ENCODE measurements at regions not wholly inside any gene's neighbourhood (a gene's known extent, or its start where the extent isn't known, plus 50 kb on each side); places are given as distances from the start of the nearest gene placed in this dataset.

- no peak for TF ChIP-seq CTCF (IDR thresholded peaks at IDR 0.05; ENCODE audit: low read depth, low read length)
- TF ChIP-seq MYC (IDR thresholded peaks at IDR 0.05; ENCODE audit: low read depth, low read length): no peak
- TF ChIP-seq POLR2A (IDR thresholded peaks at IDR 0.05; ENCODE audit: extremely low read depth, insufficient read length): no peak
Measured at GRCh38 chr18:78240627-78241252, 738.9 kb upstream of the SALL3 start.
